Activated B cell treated with CpG ODN at 0.5 μM for 24 hours (primary cell): ENCODE measurements at regions not wholly inside any gene's neighbourhood (a gene's known extent, or its start where the extent isn't known, plus 50 kb on each side); places are given as distances from the start of the nearest gene placed in this dataset.

Experiments
- ATAC-seq: fragments of 200-7000 bp; cut with Tn5 transposase; one replicate; pipeline ENCODE4 v1.10.0; 2021; ENCODE audit warnings: low read depth, mild to moderate bottlenecking, moderate library complexity
- CTCF ChIA-PET: fragments of 350-600 bp; sonication (Branson Sonifier 250); formaldehyde crosslinking; loops from one replicate; lab custom pipeline; 2021; ENCODE audit warnings: antibody characterized with exemption; lab: Charles Lee
- POLR2A ChIA-PET: fragments of 350-600 bp; sonication (Branson Sonifier 250); formaldehyde crosslinking; loops from one replicate; lab custom pipeline; 2021; ENCODE audit warnings: antibody characterized with exemption; lab: Charles Lee
- DNase-seq: peaks from one replicate; pipeline ENCODE4 v3.0.0; 2022
- H3K27ac Mint-ChIP-seq: one replicate; pipeline ENCODE4 v1.8.0; 2020; ENCODE audit warnings: mixed read lengths
- H3K27me3 Mint-ChIP-seq: one replicate; pipeline ENCODE4 v1.8.0; 2021; ENCODE audit warnings: mixed read lengths
- H3K36me3 Mint-ChIP-seq: one replicate; pipeline ENCODE4 v1.8.0; 2021; ENCODE audit warnings: low read depth, mixed read lengths
- H3K4me1 Mint-ChIP-seq: one replicate; pipeline ENCODE4 v1.8.0; 2021; ENCODE audit warnings: mixed read lengths
- H3K4me3 Mint-ChIP-seq: one replicate; pipeline ENCODE4 v1.8.0; 2020; ENCODE audit warnings: mild to moderate bottlenecking, mixed read lengths
- H3K9me3 Mint-ChIP-seq: one replicate; pipeline ENCODE4 v1.8.0; 2020; ENCODE audit warnings: mixed read lengths
- CTCF ChIP-seq: fragments of 200-600 bp; IDR thresholded peaks from one replicate; pipeline ENCODE4 v1.8.0; 2022; ENCODE audit warnings: antibody characterized with exemption, mild to moderate bottlenecking
- intact Hi-C: fragments of 100-400 bp; cut with micrococcal nuclease; formaldehyde crosslinking; loops from one replicate; pipeline ENCODE4 v1.15.1; 2024

DNA sequence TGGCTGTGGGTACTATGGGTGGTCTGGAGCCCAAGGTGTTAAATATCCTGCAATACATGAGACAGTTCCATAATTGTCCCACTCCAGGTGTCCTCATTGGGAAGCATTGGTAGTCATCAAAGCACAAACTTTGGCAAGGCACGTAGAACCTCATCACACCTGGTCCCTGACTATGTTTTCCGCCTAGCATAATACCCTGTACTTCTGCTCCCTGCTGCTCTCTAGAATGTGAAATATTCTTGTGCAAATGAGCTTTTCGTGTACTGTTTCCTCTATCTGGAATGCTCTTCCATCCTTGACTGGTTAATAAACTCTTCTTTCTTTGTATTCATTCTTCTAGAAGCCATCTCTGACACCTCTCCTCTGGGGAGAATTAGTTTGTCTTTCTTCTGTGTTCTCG lies 103.2 kb downstream of the EBLN2 start:
- Mint-ChIP-seq H3K4me1 (no peaks in the 10 kb centered on the region), H3K4me3 (no peak overlapping the region), H3K36me3 (no peaks in the 10 kb centered on the region), H3K27me3 (no peaks in the 10 kb centered on the region), H3K9me3 (peaks cover 3% of the 10 kb centered on the region), H3K27ac (no peak overlapping the region)
- TF ChIP-seq CTCF: no peak
- no peak for DNase-seq
- intact Hi-C loops: no loop called here
- CTCF ChIA-PET: no interaction called here
- POLR2A ChIA-PET: no interaction called here
- ATAC-seq: no peak

- no peak for DNase-seq
- ATAC-seq: no peak
- Mint-ChIP-seq H3K27ac (no peak overlapping the region), H3K9me3 (no peaks in the 10 kb centered on the region), H3K27me3 (peaks cover 3% of the 10 kb centered on the region), H3K4me1 (no peaks in the 10 kb centered on the region), H3K4me3 (no peak overlapping the region), H3K36me3 (no peaks in the 10 kb centered on the region)
- intact Hi-C loops: no loop called here
- no peak for TF ChIP-seq CTCF
- ChIA-PET CTCF (no interaction called here), POLR2A (no interaction called here)
Observed at GRCh38 chr3:73175698-73176097, 114.2 kb downstream of the EBLN2 start.

DNA sequence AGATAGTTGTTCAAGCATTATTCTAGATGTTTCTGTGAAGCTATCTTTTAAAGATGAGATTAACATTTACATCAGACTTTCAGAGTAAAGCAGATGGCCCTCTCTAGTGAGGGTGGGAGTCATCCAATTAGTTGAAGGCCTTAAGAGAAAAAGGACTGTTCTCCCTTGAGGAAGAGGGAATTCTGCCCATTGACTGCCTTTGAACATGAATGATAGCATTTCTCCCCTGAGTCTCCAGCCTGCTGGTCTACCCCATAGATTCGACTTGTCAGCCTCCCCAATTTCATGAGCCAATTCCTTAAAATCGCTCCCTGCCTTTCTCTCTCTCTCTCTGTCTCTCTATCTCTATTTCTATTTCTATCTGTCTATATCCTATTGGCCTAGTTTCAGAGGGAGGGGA lies 115.5 kb downstream of the EBLN2 start:
- Mint-ChIP-seq H3K27me3 (peaks cover 4% of the 10 kb centered on the region), H3K4me1 (no peaks in the 10 kb centered on the region), H3K36me3 (no peaks in the 10 kb centered on the region), H3K27ac (no peak overlapping the region), H3K4me3 (no peak overlapping the region), H3K9me3 (no peaks in the 10 kb centered on the region)
- DNase-seq (no peak), ATAC-seq (no peak)
- POLR2A ChIA-PET: no interaction called here
- CTCF ChIA-PET: no interaction called here
- intact Hi-C loops: no loop called here
- TF ChIP-seq CTCF: no peak

- H3K4me3 Mint-ChIP-seq: no peak overlapping the region
- H3K27me3 Mint-ChIP-seq: peaks cover 4% of the 10 kb centered on the region
- H3K9me3 Mint-ChIP-seq: no peaks in the 10 kb centered on the region
- no peaks in the 10 kb centered on the region for H3K36me3 Mint-ChIP-seq
- intact Hi-C loops: no loop called here
- ChIA-PET CTCF (no interaction called here), POLR2A (no interaction called here)
- ATAC-seq (no peak), DNase-seq (no peak)
- TF ChIP-seq CTCF: no peak
- no peaks in the 10 kb centered on the region for H3K4me1 Mint-ChIP-seq
- H3K27ac Mint-ChIP-seq: no peak overlapping the region
Observed at GRCh38 chr3:73177827-73178226, 116.4 kb downstream of the EBLN2 start.

DNA sequence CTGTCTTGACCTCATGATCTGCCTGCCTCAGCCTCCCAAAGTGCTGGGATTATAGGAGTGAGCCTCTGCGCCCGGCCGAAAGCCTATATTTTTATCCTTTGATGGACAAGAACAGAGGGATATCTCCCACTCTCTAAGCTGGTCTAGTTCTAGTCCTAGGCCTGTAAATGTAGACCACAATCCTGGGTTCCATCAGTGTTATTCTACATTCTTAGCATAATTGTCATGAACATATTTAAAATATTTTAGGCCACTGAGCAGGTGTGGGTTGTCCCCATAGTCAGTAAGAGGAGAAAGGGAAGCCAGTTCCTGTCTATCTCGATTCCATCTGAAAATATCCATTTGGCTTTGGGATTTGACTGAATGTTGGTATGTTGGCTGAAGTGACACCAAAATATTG lies 118.1 kb downstream of the EBLN2 start:
- peaks cover 8% of the 10 kb centered on the region for H3K27me3 Mint-ChIP-seq
- no peak overlapping the region for H3K4me3 Mint-ChIP-seq
- intact Hi-C loops: no loop called here
- POLR2A ChIA-PET: no interaction called here
- H3K36me3 Mint-ChIP-seq: no peaks in the 10 kb centered on the region
- no peaks in the 10 kb centered on the region for H3K4me1 Mint-ChIP-seq
- DNase-seq (no peak), ATAC-seq (no peak)
- no peaks in the 10 kb centered on the region for H3K9me3 Mint-ChIP-seq
- CTCF ChIA-PET: interaction anchor here (1.0 kb wide), 1 partner anchor 324 kb away, joined by 3 read pairs; no protein-coding TSS in a partner anchor
- no peak overlapping the region for H3K27ac Mint-ChIP-seq
- no peak for TF ChIP-seq CTCF
